ENCODE measurements at regions not wholly inside any gene's neighbourhood (a gene's known extent, or its start where the extent isn't known, plus 50 kb on each side); places are given as distances from the start of the nearest gene placed in this dataset.
A peak's percentile ranks its signal among the peaks of the same experiment; 100 is the strongest.
"Not testable (repeated sequence)": the region's sequence is repeated elsewhere in the genome, so short reads cannot be mapped to it uniquely, and the experiment has no call there.

DNA sequence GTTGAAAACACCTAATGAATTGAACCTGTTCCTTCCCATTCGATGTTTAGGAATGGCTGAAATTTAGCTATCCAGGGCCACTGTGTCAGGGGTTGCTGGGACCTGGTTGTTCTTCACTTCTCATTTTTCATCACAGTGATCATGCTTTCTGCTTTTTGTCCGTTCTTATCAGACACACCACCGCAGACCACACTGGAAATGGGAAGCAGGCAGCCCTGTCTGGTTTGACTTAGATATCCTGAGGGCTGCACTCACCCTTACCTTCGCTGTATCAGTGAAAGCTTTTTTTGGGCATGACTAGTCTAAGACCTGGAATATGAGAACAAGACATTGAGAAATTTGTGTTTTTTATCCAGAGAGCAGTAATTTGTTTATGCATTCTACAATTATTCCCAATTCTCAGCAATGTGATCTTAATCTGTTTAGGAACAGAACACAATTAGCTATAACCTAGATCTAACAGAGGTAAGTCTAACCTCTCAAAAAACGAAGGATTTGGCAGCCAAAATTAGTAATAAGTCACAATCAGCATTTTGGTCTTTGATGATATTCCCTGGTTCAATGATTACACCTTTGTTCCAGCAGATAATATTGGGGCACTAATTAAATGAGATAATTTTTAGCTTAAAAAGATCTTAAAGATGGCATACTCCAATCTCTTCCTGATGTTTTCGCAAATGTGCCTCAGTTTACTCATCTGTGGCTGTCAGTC lies 126.0 kb upstream of the GOT2 start:
- no peak for DNase-seq (ENCODE audit: low spot score)

DNA sequence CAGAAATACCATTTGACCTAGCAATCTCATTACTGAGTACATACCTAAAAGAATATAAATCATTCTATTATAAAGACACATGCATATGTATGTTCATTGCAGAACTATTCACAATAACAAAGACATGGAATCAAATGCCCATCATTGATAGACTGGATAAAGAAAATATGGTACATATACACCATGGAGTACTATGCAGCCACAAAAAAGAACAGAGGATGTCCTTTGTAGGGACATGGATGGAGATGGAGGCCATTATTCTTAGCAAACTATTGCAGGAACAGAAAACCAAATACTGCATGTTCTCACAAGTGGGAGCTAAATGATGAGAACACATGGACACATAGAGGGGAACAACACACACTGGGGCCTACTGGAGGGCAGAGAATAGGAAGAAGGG lies 124.5 kb upstream of the GOT2 start:
- not testable (repeated sequence) for DNase-seq (ENCODE audit: low spot score)

DNA sequence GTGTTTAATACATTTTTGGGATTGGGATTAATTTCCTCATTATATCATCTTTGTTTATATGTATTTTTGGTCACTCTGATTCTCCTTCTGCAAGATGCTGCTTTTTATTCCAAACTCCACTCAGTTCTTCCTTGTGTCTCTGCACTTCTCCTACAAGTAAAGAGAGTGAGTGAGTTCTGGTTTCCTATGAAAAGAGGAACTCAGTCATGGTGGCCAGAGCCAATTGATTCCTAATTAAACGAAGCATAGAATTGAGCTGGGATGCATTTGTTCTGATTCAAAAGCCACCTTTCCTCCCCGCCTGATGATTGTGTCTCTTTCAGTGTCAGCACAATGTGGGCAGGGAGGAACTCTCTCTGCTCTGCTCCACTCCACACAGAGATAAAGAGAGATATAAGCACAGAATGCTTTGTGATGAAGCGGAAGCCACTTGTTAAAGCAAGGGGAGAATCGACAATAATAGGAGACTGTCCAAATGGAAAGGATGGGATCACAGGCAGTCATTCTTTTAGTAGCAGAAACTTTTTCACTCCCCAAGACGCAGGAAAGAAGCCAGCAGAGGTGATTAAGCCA lies 121.3 kb upstream of the GOT2 start:
- DNase-seq (ENCODE audit: low spot score) = no peak

DNA sequence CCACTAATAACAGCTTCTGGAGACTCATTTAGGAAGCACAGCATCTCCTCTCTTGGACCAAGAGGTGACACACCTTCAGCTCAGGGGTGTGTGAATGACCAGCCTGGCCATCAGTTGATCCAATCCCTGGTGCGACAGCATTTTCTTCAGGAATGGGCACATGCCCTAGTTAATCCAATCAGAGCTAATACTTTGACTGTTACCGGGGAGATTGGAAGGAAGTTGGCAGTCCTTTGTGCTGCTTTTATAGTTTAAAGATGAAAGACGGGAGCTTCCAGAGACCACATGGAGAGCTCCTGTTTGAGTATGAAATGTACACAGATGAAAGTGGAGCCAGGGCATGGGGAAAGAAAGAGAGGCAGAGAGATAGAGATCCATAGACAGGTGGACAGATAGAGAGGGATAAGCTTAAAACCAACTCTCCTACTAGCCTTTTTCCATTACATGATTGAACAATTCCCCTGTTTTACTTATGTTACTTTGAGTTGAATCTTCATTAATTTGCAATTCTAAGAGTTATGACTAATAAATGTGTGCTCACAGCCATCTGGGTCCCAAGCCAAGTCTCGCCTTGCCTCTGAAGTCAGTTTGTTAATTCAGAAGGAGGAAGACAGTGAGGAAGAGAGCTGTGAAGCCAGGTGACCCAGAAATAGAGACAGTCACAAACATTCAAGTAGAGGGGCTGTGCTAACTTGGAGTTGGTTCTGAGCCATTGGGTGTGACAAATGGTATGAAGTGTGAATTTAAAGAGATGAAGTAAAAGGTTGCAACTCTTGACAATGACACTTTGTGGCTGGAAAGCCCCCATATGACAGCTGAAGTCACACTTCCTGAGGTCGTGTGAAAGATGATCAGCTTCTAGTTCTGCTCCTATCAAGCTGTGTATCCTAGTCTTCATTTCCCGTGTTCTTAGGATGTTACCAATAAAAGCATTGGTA lies 120.0 kb upstream of the GOT2 start:
- DNase-seq (ENCODE audit: low spot score) = no peak

DNA sequence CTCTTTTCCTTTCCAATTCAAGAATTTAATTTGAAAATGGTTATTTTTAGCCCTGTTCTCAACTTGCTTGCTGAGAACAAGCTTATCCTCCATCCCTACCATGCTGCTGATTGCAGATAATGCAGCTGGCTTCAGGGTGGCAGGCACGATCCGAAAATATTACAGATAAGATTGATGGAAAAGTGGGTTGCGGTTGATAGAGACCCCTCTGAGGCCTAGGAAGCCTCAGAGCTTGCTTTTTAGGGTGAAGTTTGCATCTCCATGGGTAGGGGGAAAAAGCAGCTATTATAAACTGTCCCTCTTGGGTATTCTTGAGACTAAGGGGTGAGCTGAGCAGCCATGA lies 116.5 kb upstream of the GOT2 start:
- DNase-seq (ENCODE audit: low spot score) = no peak

DNA sequence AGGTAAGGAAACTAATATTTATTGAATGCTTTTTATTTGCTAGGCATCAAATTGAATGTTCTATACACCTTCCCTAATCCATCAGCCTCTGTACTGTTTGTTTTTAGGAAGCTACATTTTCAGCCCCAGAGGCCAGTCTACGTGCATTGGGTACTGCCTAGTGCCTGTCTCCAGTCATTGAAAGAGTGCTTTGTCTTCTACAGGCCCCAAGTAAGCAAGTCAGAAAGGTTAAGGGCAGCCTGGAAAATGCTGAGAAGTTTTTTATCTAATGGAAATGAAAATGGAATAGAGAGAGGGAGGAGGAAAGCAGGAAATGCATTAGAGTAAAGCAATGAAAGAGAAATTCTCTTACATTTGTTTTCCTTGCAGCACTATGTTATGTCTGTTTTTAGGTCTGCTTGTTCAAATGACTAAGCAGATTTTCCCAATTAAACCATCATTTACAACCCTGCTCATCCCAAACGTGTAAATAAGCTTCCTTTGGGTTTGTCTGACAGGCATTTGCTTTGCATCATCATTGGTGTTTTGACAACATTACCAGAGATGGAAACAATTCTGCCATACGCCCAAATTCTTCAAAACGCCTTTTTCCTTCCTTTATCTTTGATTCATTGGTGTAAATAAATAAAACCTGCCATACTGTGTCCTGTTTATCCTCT lies 116.0 kb upstream of the GOT2 start:
- DNase-seq (ENCODE audit: low spot score) = no peak

DNA sequence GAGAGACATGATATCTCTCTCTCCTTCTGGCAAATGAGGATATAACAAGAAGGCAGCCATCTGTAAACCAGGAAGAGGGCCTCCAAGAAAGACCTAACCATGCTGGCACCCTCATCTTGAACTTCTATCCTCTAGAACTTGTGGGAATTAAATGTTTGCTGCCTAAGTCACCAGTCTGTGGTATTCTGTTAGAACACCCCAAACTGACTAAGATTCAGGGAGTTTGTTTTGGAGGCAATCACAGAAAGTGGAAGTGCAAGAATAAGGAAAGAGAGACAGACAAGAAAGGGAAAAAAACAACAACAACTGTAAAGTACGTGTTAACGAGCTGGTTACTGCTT lies 114.5 kb upstream of the GOT2 start:
- DNase-seq (ENCODE audit: low spot score) = no peak

DNA sequence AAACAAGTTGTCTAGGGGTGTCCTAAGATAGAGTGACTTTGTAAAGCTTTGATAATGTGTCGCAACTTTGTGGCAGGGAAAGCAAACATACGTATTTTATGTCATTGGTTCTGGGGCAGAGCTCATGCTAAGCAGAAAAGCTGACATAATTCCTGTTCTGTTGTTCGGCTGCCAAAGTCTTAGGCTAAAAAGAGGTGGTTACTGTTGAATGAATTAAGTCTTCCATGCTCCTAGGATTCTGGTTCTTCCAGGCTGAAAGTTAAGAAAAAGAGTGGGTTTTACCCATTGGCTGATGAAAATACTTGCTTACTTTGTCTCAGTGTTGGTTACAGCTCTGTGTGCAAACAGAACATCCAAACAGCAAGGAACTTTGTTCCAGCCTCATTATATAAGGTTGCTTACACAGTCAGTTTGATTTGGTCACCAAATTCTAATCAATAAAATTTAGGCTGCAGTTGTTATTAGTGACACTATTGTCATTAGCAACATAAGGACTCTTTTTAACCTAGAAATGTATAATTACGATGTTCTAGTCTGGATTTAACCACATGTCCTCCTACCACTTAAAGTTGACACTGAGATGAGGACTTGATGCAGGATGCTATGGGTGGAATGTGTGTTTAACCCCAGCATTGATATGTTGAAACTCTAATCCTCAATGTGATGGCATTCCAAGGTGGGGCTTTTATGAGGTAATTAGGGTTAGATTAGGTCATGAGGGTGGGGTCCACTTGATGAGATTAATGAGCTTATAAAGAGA lies 114.0 kb upstream of the GOT2 start:
- DNase-seq (ENCODE audit: low spot score) = no peak

DNA sequence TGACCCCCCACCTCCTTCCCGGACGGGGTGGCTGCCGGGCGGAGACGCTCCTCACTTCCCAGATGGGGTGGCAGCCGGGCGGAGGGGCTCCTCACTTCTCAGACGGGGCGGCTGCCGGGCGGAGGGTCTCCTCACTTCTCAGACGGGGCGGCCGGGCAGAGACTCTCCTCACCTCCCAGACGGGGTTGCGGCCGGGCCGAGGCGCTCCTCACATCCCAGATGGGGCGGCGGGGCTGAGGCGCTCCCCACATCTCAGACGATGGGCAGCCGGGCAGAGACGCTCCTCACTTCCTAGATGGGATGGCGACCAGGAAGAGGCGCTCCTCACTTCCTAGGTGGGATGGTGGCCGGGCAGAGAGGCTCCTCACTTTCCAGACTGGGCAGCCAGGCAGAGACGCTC lies 112.1 kb upstream of the GOT2 start:
- not testable (repeated sequence) for DNase-seq (ENCODE audit: low spot score)

DNA sequence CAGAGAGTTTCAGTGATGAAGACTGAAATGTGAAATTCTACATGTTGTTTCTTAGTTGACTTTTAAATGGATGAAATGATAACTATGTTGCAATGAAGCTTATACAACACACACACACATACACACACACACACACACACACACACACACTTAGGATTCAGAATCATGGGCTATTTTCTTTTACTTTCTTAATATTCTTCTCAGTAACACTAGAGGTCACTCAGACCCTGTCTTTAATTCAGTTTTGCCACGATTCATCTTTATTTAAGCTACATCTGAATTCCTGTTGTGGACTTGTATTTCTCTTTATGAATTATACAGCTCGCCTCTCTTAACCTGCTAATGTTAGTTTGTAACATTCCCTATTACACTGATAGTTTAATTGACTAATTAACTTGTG lies 109.6 kb upstream of the GOT2 start:
- peak; percentile 22 for DNase-seq (ENCODE audit: low spot score)

DNA sequence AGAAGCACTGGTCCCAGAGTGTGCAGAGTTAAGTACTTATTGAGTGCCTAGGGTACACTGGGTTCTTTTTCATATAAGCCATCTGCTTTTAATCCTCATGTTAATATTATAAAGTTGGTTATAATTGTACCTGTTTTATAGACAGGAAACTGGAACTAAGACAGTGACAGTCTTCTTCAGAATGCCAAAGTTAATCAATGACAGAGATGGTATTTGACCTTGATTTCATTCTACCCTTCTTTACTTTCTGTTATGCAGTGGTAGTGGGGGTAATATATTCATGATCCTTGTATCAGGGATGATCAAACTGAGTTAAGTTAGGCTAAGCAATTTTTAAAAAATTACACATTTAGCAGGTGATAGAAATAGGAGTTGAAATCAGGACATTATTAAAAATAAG lies 108.6 kb upstream of the GOT2 start:
- no peak for DNase-seq (ENCODE audit: low spot score)

DNA sequence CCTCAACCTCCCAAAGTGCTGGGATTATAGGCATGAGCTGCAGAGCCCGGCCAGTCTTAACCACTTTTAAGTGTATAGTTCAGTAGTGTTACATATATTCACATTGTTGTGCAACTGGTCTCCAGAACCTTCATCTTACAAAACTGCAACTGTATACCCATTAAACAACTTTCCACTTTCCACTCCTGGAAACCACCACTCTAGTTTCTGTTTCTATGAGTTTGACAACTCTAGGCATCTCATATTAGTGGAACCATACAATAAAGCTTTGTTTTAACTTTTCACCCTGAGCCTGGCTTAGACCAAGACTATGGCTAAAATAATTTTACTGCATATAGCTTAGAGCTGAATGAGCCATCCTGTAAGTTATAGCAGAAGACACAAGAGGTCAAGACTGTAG lies 108.0 kb upstream of the GOT2 start:
- DNase-seq (ENCODE audit: low spot score) = no peak

DNA sequence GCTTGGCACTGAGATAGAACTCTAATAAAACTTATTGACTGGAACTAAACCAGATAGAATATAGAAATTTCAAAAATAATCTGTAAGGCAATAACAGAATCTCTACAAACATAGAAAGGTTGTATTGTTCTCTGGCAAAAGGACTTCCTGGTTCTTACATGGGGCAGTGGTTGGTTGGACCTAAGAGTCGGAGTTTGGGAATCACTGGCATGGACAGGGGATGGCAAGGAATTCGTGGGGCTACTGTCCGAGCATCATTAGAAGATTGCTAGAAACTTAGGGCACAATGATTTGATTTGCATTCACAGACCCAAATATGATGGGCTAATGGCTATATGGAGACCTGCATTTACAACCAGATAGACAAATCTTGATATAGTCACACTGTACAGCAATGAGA lies 103.8 kb upstream of the GOT2 start:
- DNase-seq (ENCODE audit: low spot score) = no peak

DNA sequence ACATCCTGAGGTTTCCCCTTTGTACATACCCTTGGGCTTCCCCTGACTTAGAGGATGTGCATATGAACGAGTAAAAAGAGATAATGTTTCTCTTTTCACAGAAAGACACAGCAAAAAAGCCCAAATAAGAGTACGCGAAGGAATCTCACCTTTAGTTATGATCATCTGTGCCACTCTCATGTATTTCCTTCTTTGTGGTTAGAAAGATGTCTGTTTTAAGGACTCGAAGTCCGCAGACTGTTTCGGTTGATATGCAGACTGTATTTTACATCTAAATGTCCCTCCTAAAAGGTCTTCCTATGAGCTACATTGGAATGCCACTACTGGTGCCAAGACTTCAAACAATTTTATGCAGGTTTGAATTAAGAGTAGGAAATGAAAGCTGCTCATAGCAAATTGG lies 102.3 kb upstream of the GOT2 start:
- no peak for DNase-seq (ENCODE audit: low spot score)

DNA sequence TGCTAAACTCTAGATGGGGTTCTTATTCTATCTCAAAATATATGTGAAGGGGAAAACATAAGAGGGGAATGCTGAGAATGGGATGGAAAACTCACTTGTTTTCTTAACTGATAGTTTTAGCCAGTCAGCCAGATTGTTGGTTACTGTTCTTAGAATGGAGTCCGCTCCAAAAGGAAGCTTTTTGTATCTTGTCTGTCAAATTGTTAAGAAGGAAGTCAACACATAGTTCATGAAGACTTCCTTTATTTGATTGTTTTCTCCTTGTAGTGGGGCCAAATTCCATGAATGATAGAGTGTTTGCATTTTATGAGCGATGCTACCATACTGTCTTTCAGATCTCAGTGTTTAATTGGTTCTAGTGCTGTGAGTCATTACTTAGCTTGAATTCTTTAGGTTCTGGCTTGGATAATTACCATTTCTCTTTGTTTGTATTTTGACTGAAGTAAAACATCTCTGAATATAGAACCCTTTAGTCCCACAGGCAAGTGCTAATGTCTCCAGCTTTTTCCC lies 98.3 kb upstream of the GOT2 start:
- DNase-seq (ENCODE audit: low spot score) = no peak

DNA sequence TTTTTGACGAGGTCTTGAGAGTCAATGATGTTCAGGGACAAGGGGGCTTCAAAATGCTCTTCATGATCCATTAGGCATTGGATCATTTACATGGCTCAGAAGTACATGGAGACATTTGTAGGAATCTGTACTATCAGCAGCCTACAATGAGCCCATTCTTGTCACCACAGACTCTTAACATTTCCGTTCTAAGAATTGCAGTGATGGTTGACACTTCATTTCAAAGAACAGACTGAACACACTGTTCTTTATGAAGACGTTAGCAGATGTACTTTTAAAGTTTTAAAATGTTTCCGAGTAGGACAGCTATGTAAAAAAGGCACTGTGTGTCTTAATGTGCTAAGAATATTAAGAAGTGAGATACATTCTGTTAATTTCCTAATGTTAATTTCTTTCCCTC lies 97.3 kb upstream of the GOT2 start:
- no peak for DNase-seq (ENCODE audit: low spot score)

DNA sequence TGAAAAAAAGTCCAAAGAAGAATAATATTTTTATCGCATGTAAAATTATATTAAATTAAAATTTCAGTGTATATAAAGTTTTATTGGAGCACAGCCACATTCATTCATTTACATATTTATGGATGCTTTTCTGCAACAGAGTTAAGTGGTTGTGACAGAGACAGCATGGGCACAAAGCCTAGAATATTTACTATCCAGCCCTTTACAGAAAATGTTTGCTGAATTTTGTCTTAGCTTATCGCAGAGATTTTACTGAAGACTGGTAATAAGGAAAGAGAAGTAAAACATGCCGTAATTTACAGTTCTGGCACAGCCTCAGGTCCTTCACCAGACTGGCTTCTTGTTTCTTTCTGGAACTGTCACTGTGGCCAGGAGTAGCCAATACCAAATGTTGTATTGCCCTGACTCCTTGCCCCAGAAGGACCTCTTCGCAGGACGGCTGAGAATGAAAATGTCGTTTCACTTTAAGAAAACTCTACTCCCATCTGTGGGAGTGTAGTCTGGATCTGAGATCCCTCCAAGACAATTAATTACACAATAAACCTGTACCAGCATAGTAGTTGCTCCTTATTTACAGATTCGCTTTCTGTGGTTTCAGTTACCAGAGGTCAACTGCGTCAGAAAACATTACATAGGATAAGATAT lies 94.9 kb upstream of the GOT2 start:
- no peak for DNase-seq (ENCODE audit: low spot score)

DNA sequence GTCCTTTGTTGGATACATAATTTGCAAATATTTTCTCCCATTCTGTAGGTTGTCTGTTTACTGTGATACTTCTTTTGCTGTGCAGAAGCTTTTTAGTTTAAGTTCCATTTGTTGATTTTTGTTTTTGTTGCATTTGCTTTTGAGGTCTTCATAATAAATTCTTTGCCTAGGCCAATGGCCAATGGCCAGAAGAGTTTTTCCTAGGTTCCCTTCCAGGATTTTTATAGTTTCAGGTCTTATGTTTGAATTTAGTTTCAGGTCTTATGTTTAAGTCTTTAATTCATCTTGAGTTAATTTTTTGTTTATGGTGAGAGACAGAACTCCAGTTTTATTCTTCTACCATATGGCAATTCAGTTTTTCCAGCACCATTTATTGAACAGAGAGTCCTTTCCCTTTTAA lies 90.1 kb upstream of the GOT2 start:
- DNase-seq (ENCODE audit: low spot score) = no peak

DNA sequence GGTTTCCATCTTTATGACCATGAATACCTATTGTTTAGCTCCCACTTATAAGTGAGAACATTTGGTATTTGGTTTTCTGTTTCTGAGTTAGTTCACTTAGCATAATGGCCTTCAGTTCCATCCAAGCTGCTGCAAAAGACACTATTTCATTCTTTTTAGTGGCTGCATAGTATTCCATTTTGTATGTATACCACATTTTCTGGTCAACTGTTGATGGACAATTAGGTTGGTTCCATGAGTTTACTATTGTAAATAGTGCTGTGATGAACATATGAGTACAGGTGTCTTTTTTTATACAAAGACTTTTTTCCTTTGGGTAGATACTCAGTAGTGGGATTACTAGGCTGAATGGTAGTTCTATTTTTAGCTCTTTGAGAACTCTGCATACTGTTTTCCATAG lies 87.8 kb upstream of the GOT2 start:
- no peak for DNase-seq (ENCODE audit: low spot score)

DNA sequence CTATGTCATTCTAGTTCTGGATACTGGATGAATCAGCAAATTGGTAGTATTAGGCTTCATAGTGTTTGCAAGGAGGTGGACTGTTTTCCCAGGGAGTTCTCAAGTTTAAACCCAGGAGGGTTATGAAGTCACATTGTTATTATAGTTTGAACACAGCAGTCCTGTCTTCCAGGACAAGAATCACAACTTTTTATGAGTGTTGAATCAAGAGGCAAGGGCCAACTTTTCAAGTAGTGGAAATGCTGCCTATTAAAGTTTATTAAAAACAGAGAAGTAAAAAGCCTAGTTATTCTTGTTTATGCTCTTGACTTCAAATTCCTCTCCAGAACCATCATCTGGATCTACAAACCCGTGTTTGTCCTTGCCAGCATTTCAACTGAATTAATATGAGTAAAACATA lies 86.3 kb upstream of the GOT2 start:
- DNase-seq (ENCODE audit: low spot score) = no peak

DNA sequence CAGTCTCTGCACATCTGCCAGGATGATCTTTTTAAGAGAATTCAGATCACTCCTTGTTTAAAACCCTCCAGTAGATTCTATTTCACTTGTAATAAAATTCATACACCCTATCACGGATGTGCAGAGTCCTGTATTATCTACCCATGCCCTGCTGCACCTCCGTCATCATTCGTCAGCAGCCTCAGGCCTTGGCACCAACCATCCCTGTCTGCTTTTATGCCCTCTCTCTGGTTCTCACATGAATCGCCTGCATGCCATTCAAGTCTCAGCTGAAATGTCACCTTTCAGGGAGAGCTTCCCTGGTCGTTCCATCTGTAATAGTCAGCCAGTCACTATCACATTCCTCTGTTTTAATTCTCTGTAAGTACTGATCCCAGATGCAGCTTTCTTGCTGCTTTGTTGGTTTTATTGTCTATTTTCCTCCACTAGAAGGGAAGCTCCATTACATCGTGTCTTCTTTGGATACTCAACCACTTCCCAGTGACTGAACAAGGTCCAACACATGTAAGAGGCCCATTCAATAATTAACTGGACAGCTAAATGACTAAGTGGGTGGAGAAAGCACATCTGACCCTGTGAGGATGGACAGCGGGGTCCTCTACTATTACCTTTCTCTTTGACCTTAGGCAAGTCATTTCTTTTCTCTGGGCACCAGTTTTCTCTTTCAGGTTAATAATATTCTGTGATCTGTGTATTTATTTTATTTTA lies 81.2 kb upstream of the GOT2 start:
- DNase-seq (ENCODE audit: low spot score) = no peak

Data from AG08396 (cell line).